HL-60 (cell line): ENCODE measurements at regions not wholly inside any gene's neighbourhood (a gene's known extent, or its start where the extent isn't known, plus 50 kb on each side); places are given as distances from the start of the nearest gene placed in this dataset.

Source experiments
- DNase-seq, 2 experiments: peaks; one replicate each; pipeline ENCODE4 v3.0.0-alpha.2; 2010 to 2020; ENCODE audit warnings: low read depth in 1 of 2, low spot score in 1 of 2
- H3K27ac ChIP-seq: fragments of 250-450 bp; sonication (Bioruptor Pico); replicated peaks from 2 replicates; pipeline ENCODE4 v1.5.1; 2020; ENCODE audit warnings: mild to moderate bottlenecking, moderate library complexity
- H3K27me3 ChIP-seq: fragments of 250-450 bp; sonication (Bioruptor Pico); 2 replicates; pipeline ENCODE4 v1.5.1; 2021; ENCODE audit warnings: mild to moderate bottlenecking, moderate library complexity; ENCODE audit not compliant: insufficient read depth, poor library complexity, severe bottlenecking
- H3K4me3 ChIP-seq: replicated peaks from 2 replicates; pipeline ENCODE4 v1.5.1; 2011; ENCODE audit warnings: mild to moderate bottlenecking, control low read depth, low read length; ENCODE audit not compliant: insufficient read depth
- CTCF ChIP-seq: IDR thresholded peaks from one replicate; pipeline ENCODE4 v1.5.1; 2011; ENCODE audit warnings: low read length, control low read depth, inconsistent platforms; ENCODE audit not compliant: insufficient read depth
- GABPA ChIP-seq: IDR thresholded peaks from 2 replicates; pipeline ENCODE4 v1.6.1; 2012; ENCODE audit warnings: low read depth
- POLR2AphosphoS5 ChIP-seq: IDR thresholded peaks from 2 replicates; pipeline ENCODE4 v1.6.1; 2012; ENCODE audit warnings: low read depth
- SPI1 ChIP-seq: IDR thresholded peaks from 2 replicates; pipeline ENCODE4 v1.6.1; 2012; ENCODE audit warnings: low read depth, mild to moderate bottlenecking, borderline replicate concordance
- TF ChIP-seq, protein P1 (sequence below): IDR thresholded peaks from 2 replicates; pipeline ENCODE4 v1.6.1; 2012; ENCODE audit warnings: low read depth; ENCODE audit not compliant: insufficient replicate concordance

GRCh38 chr2:9071032-9071431 is 67.5 kb upstream of the MBOAT2 start:
- no peak overlapping the region for H3K27ac ChIP-seq
- no peak for TF ChIP-seq GABPA
- TF ChIP-seq CTCF: no peak
- no peak for TF ChIP-seq POLR2AphosphoS5
- TF ChIP-seq, protein P1, sequence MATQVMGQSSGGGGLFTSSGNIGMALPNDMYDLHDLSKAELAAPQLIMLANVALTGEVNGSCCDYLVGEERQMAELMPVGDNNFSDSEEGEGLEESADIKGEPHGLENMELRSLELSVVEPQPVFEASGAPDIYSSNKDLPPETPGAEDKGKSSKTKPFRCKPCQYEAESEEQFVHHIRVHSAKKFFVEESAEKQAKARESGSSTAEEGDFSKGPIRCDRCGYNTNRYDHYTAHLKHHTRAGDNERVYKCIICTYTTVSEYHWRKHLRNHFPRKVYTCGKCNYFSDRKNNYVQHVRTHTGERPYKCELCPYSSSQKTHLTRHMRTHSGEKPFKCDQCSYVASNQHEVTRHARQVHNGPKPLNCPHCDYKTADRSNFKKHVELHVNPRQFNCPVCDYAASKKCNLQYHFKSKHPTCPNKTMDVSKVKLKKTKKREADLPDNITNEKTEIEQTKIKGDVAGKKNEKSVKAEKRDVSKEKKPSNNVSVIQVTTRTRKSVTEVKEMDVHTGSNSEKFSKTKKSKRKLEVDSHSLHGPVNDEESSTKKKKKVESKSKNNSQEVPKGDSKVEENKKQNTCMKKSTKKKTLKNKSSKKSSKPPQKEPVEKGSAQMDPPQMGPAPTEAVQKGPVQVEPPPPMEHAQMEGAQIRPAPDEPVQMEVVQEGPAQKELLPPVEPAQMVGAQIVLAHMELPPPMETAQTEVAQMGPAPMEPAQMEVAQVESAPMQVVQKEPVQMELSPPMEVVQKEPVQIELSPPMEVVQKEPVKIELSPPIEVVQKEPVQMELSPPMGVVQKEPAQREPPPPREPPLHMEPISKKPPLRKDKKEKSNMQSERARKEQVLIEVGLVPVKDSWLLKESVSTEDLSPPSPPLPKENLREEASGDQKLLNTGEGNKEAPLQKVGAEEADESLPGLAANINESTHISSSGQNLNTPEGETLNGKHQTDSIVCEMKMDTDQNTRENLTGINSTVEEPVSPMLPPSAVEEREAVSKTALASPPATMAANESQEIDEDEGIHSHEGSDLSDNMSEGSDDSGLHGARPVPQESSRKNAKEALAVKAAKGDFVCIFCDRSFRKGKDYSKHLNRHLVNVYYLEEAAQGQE: no peak
- TF ChIP-seq SPI1: no peak
- H3K4me3 ChIP-seq: no peak overlapping the region
- DNase-seq: no peak
- H3K27me3 ChIP-seq: no peaks in the 10 kb centered on the region

DNA sequence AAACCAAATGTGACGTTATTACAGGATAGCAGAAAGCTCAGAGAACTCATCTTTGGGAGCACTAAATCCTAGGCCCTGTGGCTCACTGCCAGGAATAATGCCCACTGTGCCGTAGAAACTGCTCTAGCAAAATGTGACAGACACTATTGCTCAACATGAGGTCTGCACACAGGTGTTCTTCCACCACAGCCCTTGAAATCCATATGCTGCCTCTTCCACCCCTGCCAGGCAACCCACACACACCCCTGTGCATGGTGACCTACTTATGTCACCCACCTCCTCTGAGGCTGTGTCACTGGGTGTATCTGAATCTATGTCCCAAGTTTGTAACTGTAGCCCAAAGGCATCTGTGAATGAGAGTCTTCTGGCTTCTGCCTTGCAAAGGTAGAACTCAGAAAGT is 66.1 kb upstream of the MBOAT2 start:
- Histone ChIP-seq H3K27ac (no peak overlapping the region), H3K4me3 (no peak overlapping the region), H3K27me3 (no peaks in the 10 kb centered on the region)
- no peak for DNase-seq
- TF ChIP-seq SPI1: no peak
- no peak for TF ChIP-seq CTCF
- TF ChIP-seq GABPA: no peak
- TF ChIP-seq, protein P1: no peak
- TF ChIP-seq POLR2AphosphoS5: no peak

GRCh38 chr2:9065901-9066300 is 62.4 kb upstream of the MBOAT2 start:
- no peak for DNase-seq
- Histone ChIP-seq H3K27me3 (no peaks in the 10 kb centered on the region), H3K4me3 (no peak overlapping the region), H3K27ac (no peak overlapping the region)
- no peak for TF ChIP-seq GABPA
- TF ChIP-seq POLR2AphosphoS5: no peak
- no peak for TF ChIP-seq SPI1
- no peak for TF ChIP-seq CTCF
- TF ChIP-seq, protein P1: no peak
